DND-41 (cell line): ENCODE measurements at regions not wholly inside any gene's neighbourhood (a gene's known extent, or its start where the extent isn't known, plus 50 kb on each side); places are given as distances from the start of the nearest gene placed in this dataset.

ENCODE experiments used
- ATAC-seq: fragments of 200-7000 bp; cut with Tn5 transposase; 3 replicates; pipeline ENCODE4 v1.9.1; 2021; ENCODE audit warnings: low read depth; ENCODE audit not compliant: insufficient read depth
- DNase-seq: peaks from one replicate; pipeline ENCODE4 v3.0.0-alpha.2; 2020
- H2AFZ ChIP-seq: 2 replicates; pipeline ENCODE4 v1.6.0; 2012; ENCODE audit warnings: low read depth, low read length
- H3K27ac ChIP-seq: 2 replicates; pipeline ENCODE4 v1.5.1; 2012; ENCODE audit warnings: low read length, inconsistent platforms
- H3K27me3 ChIP-seq: fragments of 200-600 bp; sonication (generic); 2 replicates; pipeline ENCODE4 v1.6.0; 2012; ENCODE audit warnings: low read length, mild to moderate bottlenecking, inconsistent platforms; ENCODE audit not compliant: insufficient read depth, poor library complexity
- H3K36me3 ChIP-seq: 2 replicates; pipeline ENCODE4 v1.5.1; 2012; ENCODE audit warnings: low read length, inconsistent platforms; ENCODE audit not compliant: insufficient read depth
- H3K4me1 ChIP-seq: 2 replicates; pipeline ENCODE4 v1.5.1; 2012; ENCODE audit warnings: mild to moderate bottlenecking, low read length; ENCODE audit not compliant: insufficient read depth
- H3K4me2 ChIP-seq: 2 replicates; pipeline ENCODE4 v1.6.0; 2012; ENCODE audit warnings: mild to moderate bottlenecking, moderate library complexity, low read length, inconsistent platforms; ENCODE audit not compliant: insufficient read depth
- H3K4me3 ChIP-seq, 2 experiments: fragments of 200-600 bp in 1 of 2; shearing (Covaris generic) in 1 of 2; 2 replicates each; pipeline ENCODE4 v1.5.1; 2012 to 2016; ENCODE audit warnings: inconsistent platforms in 2 of 2, low read length in 2 of 2, mild to moderate bottlenecking in 2 of 2, low read depth in 1 of 2, moderate library complexity in 1 of 2
- H3K79me2 ChIP-seq: 2 replicates; pipeline ENCODE4 v1.6.0; 2012; ENCODE audit warnings: low read length, inconsistent platforms; ENCODE audit not compliant: insufficient read depth
- H3K9ac ChIP-seq: 2 replicates; pipeline ENCODE4 v1.6.0; 2012; ENCODE audit warnings: low read depth, mild to moderate bottlenecking, inconsistent platforms, low read length, moderate library complexity
- H3K9me3 ChIP-seq: 2 replicates; pipeline ENCODE4 v1.5.1; 2012; ENCODE audit warnings: low read length, moderate library complexity, mild to moderate bottlenecking, inconsistent platforms; ENCODE audit not compliant: insufficient read depth, severe bottlenecking
- H4K20me1 ChIP-seq: 2 replicates; pipeline ENCODE4 v1.6.0; 2012; ENCODE audit warnings: low read length; ENCODE audit not compliant: insufficient read depth
- EZH2 ChIP-seq: IDR thresholded peaks from 3 replicates; pipeline ENCODE4 v1.6.1; 2012; ENCODE audit warnings: borderline replicate concordance, low read depth, mild to moderate bottlenecking, moderate library complexity, low read length, inconsistent platforms; ENCODE audit not compliant: severe bottlenecking
- TF ChIP-seq, protein P1 (sequence below): IDR thresholded peaks from 2 replicates; pipeline ENCODE4 v1.5.1; 2012; ENCODE audit warnings: borderline replicate concordance, low read length, moderate library complexity, mild to moderate bottlenecking; ENCODE audit not compliant: poor library complexity, severe bottlenecking; ENCODE audit errors: extremely low read depth

DNA sequence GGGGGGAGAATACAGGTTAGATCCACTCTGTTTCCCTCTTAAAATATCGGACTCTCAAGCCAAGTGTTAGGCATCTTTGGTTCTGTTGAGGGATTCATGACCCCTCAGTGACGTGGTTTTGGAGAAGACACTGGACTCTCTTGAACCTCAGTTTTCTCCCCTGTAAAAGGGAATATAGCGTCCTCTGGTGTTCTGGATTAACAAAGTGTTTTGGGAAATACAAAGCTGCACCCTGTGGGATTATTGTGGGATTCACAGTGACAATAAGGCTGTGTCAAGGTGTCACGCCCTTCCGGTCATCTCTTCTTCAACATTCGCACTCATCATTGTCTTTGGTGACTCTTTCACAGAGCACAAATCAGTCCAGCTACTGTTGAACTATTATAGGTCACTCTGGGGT, 139.0 kb downstream of the IRX1 start:
- Histone ChIP-seq H3K27me3 (no peaks in the 10 kb centered on the region), H3K36me3 (no peaks in the 10 kb centered on the region), H3K4me2 (no peak overlapping the region), H2AFZ (no peak overlapping the region), H4K20me1 (no peaks in the 10 kb centered on the region), H3K9me3 (no peaks in the 10 kb centered on the region), H3K4me1 (peaks cover 33% of the 10 kb centered on the region), H3K4me3 (no peak overlapping the region), H3K27ac (no peak overlapping the region), H3K79me2 (no peaks in the 10 kb centered on the region), H3K9ac (no peak overlapping the region)
- DNase-seq, result no peak
- ATAC-seq, result no peak
- TF ChIP-seq, protein P1, sequence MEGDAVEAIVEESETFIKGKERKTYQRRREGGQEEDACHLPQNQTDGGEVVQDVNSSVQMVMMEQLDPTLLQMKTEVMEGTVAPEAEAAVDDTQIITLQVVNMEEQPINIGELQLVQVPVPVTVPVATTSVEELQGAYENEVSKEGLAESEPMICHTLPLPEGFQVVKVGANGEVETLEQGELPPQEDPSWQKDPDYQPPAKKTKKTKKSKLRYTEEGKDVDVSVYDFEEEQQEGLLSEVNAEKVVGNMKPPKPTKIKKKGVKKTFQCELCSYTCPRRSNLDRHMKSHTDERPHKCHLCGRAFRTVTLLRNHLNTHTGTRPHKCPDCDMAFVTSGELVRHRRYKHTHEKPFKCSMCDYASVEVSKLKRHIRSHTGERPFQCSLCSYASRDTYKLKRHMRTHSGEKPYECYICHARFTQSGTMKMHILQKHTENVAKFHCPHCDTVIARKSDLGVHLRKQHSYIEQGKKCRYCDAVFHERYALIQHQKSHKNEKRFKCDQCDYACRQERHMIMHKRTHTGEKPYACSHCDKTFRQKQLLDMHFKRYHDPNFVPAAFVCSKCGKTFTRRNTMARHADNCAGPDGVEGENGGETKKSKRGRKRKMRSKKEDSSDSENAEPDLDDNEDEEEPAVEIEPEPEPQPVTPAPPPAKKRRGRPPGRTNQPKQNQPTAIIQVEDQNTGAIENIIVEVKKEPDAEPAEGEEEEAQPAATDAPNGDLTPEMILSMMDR, result no peak
- no peak for TF ChIP-seq EZH2

DNA sequence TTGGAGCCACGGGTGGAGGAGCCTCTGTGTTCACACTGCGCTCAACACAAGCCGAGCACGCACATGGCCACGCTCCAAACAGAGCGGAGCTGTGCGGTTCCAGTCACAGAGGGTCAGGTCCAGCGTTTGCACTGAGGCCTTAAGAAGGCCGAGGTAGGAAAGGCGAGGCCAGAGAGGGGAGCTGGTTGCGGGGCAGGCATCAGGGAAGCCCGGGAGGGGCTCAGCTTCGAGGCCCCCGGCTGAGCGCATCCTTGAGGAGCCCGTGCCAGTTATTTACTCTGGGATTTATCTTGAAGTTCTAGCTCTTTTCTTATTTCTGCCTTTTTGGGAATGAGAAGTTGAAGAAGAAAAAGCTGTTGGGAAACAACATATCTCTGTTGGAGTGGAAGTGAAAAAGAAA, 140.8 kb downstream of the IRX1 start:
- peaks cover 27% of the 10 kb centered on the region for H3K4me1 ChIP-seq
- no peak overlapping the region for H3K9ac ChIP-seq
- H3K9me3 ChIP-seq, result no peaks in the 10 kb centered on the region
- no peak overlapping the region for H3K4me2 ChIP-seq
- TF ChIP-seq, protein P1, result no peak
- TF ChIP-seq EZH2, result no peak
- no peak overlapping the region for H2AFZ ChIP-seq
- no peak for ATAC-seq
- no peaks in the 10 kb centered on the region for H3K36me3 ChIP-seq
- H3K4me3 ChIP-seq, result no peak overlapping the region
- no peaks in the 10 kb centered on the region for H3K79me2 ChIP-seq
- H3K27ac ChIP-seq, result no peak overlapping the region
- no peaks in the 10 kb centered on the region for H3K27me3 ChIP-seq
- DNase-seq, result no peak
- no peaks in the 10 kb centered on the region for H4K20me1 ChIP-seq

DNA sequence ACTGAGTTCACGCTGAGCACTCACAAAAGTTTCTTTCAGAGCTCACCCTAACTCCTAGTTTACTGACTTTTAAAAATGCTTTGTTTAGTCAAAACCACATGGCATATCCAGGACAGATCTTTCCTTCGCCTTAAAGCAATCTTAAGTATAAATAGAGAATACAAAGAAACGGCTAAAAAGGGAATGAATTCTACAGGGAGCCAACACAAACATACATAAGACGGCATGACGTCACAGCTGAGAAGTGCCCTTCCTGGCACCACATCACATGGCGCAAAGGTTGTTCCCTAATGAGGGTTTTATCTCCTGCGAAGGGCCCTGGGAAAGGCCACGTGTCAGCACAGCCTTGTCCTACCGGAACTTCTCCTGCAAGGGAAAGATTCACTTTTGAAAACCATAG, 141.3 kb downstream of the IRX1 start:
- Histone ChIP-seq H3K9me3 (no peaks in the 10 kb centered on the region), H2AFZ (no peak overlapping the region), H3K4me1 (peaks cover 27% of the 10 kb centered on the region), H3K79me2 (no peaks in the 10 kb centered on the region), H3K4me2 (no peak overlapping the region), H3K9ac (no peak overlapping the region), H3K27me3 (no peaks in the 10 kb centered on the region), H3K27ac (peak overlapping the region; percentile 47; the same call in 1 of the 2 replicates), H3K36me3 (no peaks in the 10 kb centered on the region), H3K4me3 (no peak overlapping the region), H4K20me1 (no peaks in the 10 kb centered on the region)
- ATAC-seq (no peak), DNase-seq (no peak)
- TF ChIP-seq EZH2, result no peak
- TF ChIP-seq, protein P1, result no peak

DNA sequence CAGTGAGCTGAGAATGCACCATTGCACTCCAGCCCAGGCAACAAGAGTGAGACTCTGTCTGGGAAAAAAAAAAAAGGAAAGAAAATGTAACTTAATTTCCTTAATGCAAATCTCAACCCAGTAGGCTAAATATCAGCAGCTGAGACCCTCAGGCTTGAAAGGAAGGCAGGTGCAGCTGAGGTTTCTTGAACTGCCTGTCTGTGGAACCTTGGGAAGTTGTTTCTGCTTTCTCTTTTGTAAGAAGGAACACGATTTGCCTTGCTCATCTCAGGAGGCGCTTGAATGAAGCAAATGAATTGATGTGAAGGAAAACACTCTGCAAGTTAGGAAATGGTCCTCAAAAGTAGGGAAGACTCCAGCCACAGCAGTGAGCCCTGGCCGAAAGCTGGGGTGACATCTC, 143.3 kb downstream of the IRX1 start:
- ATAC-seq (peak; percentile 85), DNase-seq (peak; percentile 59)
- no peaks in the 10 kb centered on the region for H3K36me3 ChIP-seq
- peak overlapping the region in 1 of 2 experiments; percentile 7; a peak in 1 of 4 replicates for H3K4me3 ChIP-seq
- H3K27me3 ChIP-seq, result no peaks in the 10 kb centered on the region
- peak overlapping the region; percentile 61 for H2AFZ ChIP-seq
- peak overlapping the region; percentile 90 for H3K27ac ChIP-seq
- no peaks in the 10 kb centered on the region for H3K9me3 ChIP-seq
- no peaks in the 10 kb centered on the region for H3K79me2 ChIP-seq
- H3K4me1 ChIP-seq, result peaks cover 36% of the 10 kb centered on the region
- H3K9ac ChIP-seq, result peak overlapping the region; percentile 34
- H4K20me1 ChIP-seq, result no peaks in the 10 kb centered on the region
- TF ChIP-seq, protein P1, result no peak
- no peak for TF ChIP-seq EZH2
- peak overlapping the region; percentile 53 for H3K4me2 ChIP-seq
